Ovary (tissue), 3 donors: ENCODE measurements at regions not wholly inside any gene's neighbourhood (a gene's known extent, or its start where the extent isn't known, plus 50 kb on each side); places are given as distances from the start of the nearest gene placed in this dataset.

Experiments
- EP300 ChIP-seq: sonication (generic); formaldehyde crosslinking; IDR thresholded peaks from one replicate; pipeline ENCODE4 v1.6.1; 2017; ENCODE audit warnings: antibody characterized with exemption
- POLR2A ChIP-seq: fragments of 450-650 bp; IDR thresholded peaks from one replicate; pipeline ENCODE4 v1.6.1; 2017; ENCODE audit warnings: antibody characterized with exemption, mild to moderate bottlenecking, moderate library complexity
- TF ChIP-seq, protein P1 (sequence below), 3 donors: fragments of 450-650 bp in 2 of 3; fragments of 200-600 bp in 1 of 3; IDR thresholded peaks; one replicate each; pipeline versions ENCODE4 v1.5.1 to v1.8.0; 2016 to 2022; ENCODE audit warnings: antibody characterized with exemption in 3 of 3, mild to moderate bottlenecking in 1 of 3
- donor health status: DM: no; HTN: no; CAD: no.

DNA sequence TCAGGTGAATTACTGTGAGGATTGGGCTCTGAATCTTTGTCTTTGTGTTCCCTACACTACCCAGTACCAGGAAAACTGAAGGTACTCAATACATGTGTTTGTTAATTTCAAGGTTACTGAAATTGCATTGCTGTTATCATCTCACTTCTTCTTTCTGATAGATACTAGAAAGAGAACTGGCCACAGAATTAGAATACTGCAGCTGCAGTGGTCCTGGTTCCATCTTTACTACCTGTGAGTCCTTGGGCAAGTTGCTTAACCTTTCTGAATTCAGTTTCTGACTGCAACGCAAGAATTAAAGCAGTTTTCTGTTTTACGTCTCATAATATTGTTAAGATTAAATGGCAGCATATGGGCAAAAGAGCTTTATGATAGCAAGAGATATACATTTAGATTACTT is 263.5 kb downstream of the LMO4 start:
- TF ChIP-seq, protein P1, sequence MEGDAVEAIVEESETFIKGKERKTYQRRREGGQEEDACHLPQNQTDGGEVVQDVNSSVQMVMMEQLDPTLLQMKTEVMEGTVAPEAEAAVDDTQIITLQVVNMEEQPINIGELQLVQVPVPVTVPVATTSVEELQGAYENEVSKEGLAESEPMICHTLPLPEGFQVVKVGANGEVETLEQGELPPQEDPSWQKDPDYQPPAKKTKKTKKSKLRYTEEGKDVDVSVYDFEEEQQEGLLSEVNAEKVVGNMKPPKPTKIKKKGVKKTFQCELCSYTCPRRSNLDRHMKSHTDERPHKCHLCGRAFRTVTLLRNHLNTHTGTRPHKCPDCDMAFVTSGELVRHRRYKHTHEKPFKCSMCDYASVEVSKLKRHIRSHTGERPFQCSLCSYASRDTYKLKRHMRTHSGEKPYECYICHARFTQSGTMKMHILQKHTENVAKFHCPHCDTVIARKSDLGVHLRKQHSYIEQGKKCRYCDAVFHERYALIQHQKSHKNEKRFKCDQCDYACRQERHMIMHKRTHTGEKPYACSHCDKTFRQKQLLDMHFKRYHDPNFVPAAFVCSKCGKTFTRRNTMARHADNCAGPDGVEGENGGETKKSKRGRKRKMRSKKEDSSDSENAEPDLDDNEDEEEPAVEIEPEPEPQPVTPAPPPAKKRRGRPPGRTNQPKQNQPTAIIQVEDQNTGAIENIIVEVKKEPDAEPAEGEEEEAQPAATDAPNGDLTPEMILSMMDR (IDR thresholded peaks at IDR 0.05): no peak
- no peak for TF ChIP-seq EP300
- TF ChIP-seq POLR2A: no peak
